Natural killer cell (primary cell): ENCODE measurements at regions not wholly inside any gene's neighbourhood (a gene's known extent, or its start where the extent isn't known, plus 50 kb on each side); places are given as distances from the start of the nearest gene placed in this dataset.

ENCODE experiments used
- ATAC-seq, 3 donors: fragments of 150-1000 bp in 2 of 3; fragments of 200-7000 bp in 1 of 3; cut with Tn5 transposase; 1 replicate in 1 of 3; 2 replicates in 2 of 3; pipeline ENCODE4 v1.10.0; 2021; ENCODE audit warnings: mild to moderate bottlenecking in 2 of 3, moderate library complexity in 2 of 3
- DNase-seq, 2 donors: peaks; one replicate each; pipeline versions ENCODE4 v3.0.0 to v3.0.0-alpha.2; 2013 to 2021; ENCODE audit warnings: mixed read lengths in 1 of 2
- H3K27ac ChIP-seq: one replicate; pipeline ENCODE4 v1.5.1; 2013; ENCODE audit warnings: mild to moderate bottlenecking, low read length
- H3K27me3 ChIP-seq: one replicate; pipeline ENCODE4 v1.6.1; 2013; ENCODE audit warnings: low read length; ENCODE audit not compliant: control insufficient read depth, insufficient read depth
- H3K36me3 ChIP-seq: one replicate; pipeline ENCODE4 v1.6.1; 2013; ENCODE audit warnings: low read length; ENCODE audit not compliant: control insufficient read depth, insufficient read depth
- H3K4me1 ChIP-seq: one replicate; pipeline ENCODE4 v1.6.1; 2013; ENCODE audit warnings: low read length; ENCODE audit not compliant: control insufficient read depth, insufficient read depth
- H3K4me3 ChIP-seq: one replicate; pipeline ENCODE4 v1.5.1; 2013; ENCODE audit warnings: low read length
- H3K9me3 ChIP-seq: one replicate; pipeline ENCODE4 v1.6.1; 2013; ENCODE audit warnings: low read length; ENCODE audit not compliant: control insufficient read depth, insufficient read depth
- H3K27ac Mint-ChIP-seq, 2 donors: one replicate each; pipeline ENCODE4 v1.8.0; 2022; ENCODE audit warnings: mild to moderate bottlenecking in 2 of 2, mixed read lengths in 2 of 2, moderate library complexity in 1 of 2
- H3K27me3 Mint-ChIP-seq, 2 donors: one replicate each; pipeline ENCODE4 v1.8.0; 2022; ENCODE audit warnings: low read depth in 2 of 2, mixed read lengths in 2 of 2
- H3K36me3 Mint-ChIP-seq: one replicate; pipeline ENCODE4 v1.8.0; 2022; ENCODE audit warnings: mixed read lengths
- H3K4me1 Mint-ChIP-seq, 2 donors: one replicate each; pipeline ENCODE4 v1.8.0; 2022; ENCODE audit warnings: mixed read lengths in 2 of 2
- H3K4me3 Mint-ChIP-seq: one replicate; pipeline ENCODE4 v1.8.0; 2022; ENCODE audit warnings: mild to moderate bottlenecking, moderate library complexity, mixed read lengths
- H3K9me3 Mint-ChIP-seq, 2 donors: one replicate each; pipeline ENCODE4 v1.8.0; 2022; ENCODE audit warnings: mixed read lengths in 2 of 2
- WGBS: methylation state at CpG from one replicate; pipeline ENCODE4 v1.1.7; 2013; ENCODE audit warnings: missing lambda C conversion rate; ENCODE audit not compliant: insufficient coverage; 5-methylcytosine and 5-hydroxymethylcytosine counted together
- intact Hi-C: fragments of 100-400 bp; cut with micrococcal nuclease; formaldehyde crosslinking; loops from one replicate; pipeline ENCODE4 v1.14.2; 2022
- TF ChIP-seq, protein P1 (sequence below): fragments of 200-600 bp; IDR thresholded peaks from one replicate; pipeline ENCODE4 v1.8.0; 2022; ENCODE audit warnings: antibody characterized with exemption

- no peak for DNase-seq
- H3K36me3 Mint-ChIP-seq = no peaks in the 10 kb centered on the region
- no peak overlapping the region for H3K27ac Mint-ChIP-seq
- H3K9me3 Mint-ChIP-seq = peaks cover 14 to 17% of the 10 kb centered on the region in 2 donors
- H3K36me3 ChIP-seq = no peaks in the 10 kb centered on the region
- TF ChIP-seq, protein P1, sequence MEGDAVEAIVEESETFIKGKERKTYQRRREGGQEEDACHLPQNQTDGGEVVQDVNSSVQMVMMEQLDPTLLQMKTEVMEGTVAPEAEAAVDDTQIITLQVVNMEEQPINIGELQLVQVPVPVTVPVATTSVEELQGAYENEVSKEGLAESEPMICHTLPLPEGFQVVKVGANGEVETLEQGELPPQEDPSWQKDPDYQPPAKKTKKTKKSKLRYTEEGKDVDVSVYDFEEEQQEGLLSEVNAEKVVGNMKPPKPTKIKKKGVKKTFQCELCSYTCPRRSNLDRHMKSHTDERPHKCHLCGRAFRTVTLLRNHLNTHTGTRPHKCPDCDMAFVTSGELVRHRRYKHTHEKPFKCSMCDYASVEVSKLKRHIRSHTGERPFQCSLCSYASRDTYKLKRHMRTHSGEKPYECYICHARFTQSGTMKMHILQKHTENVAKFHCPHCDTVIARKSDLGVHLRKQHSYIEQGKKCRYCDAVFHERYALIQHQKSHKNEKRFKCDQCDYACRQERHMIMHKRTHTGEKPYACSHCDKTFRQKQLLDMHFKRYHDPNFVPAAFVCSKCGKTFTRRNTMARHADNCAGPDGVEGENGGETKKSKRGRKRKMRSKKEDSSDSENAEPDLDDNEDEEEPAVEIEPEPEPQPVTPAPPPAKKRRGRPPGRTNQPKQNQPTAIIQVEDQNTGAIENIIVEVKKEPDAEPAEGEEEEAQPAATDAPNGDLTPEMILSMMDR = no peak
- no peaks in the 10 kb centered on the region for H3K27me3 Mint-ChIP-seq
- no peak overlapping the region for H3K27ac ChIP-seq
- intact Hi-C loops = no loop called here
- H3K4me1 Mint-ChIP-seq = no peaks in the 10 kb centered on the region
- no peak for ATAC-seq
- H3K4me3 ChIP-seq = no peak overlapping the region
- no peaks in the 10 kb centered on the region for H3K27me3 ChIP-seq
- no peaks in the 10 kb centered on the region for H3K9me3 ChIP-seq
- H3K4me3 Mint-ChIP-seq = no peak overlapping the region
- no peaks in the 10 kb centered on the region for H3K4me1 ChIP-seq
- WGBS = no CpG with 5 or more reads among the region's 6 CpGs
Measured at GRCh38 chr14:43755707-43756106, 751.4 kb downstream of the FSCB start.

- 98% methylated on average over 2 of the region's 3 CpGs for WGBS
- no peaks in the 10 kb centered on the region for H3K4me1 Mint-ChIP-seq
- no peak for ATAC-seq
- no peaks in the 10 kb centered on the region for H3K36me3 Mint-ChIP-seq
- DNase-seq = no peak
- Histone ChIP-seq H3K4me3 (no peak overlapping the region), H3K36me3 (no peaks in the 10 kb centered on the region), H3K9me3 (no peaks in the 10 kb centered on the region), H3K4me1 (no peaks in the 10 kb centered on the region), H3K27me3 (no peaks in the 10 kb centered on the region), H3K27ac (no peak overlapping the region)
- intact Hi-C loops = no loop called here
- no peaks in the 10 kb centered on the region for H3K27me3 Mint-ChIP-seq
- no peak overlapping the region for H3K27ac Mint-ChIP-seq
- TF ChIP-seq, protein P1 = no peak
- peaks cover 14 to 19% of the 10 kb centered on the region in 2 donors for H3K9me3 Mint-ChIP-seq
- no peak overlapping the region for H3K4me3 Mint-ChIP-seq
Measured at GRCh38 chr14:43754838-43755237, 752.2 kb downstream of the FSCB start.

DNA sequence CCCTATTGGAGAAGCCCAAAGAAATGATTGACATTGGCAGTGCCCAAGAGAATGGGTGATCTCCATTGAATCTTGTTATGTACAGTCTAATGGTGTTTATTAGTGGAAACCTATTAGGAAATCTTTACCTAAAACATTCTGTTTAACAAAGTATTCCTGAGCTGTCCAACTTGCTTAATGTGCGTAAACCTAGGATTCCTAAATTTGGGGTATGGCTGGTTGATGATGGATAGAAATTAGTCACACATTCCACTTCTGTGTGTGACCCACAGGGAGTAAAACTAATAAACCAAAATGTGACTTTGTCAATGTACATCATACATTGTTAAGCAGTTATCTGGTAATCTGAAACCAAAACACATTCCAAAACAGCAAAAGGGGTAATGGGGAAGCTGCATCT is 761.3 kb downstream of the FSCB start:
- H3K36me3 Mint-ChIP-seq = no peaks in the 10 kb centered on the region
- no peak overlapping the region for H3K27ac Mint-ChIP-seq
- no peaks in the 10 kb centered on the region for H3K27me3 Mint-ChIP-seq
- Histone ChIP-seq H3K9me3 (no peaks in the 10 kb centered on the region), H3K27me3 (no peaks in the 10 kb centered on the region), H3K27ac (no peak overlapping the region), H3K4me3 (no peak overlapping the region), H3K36me3 (no peaks in the 10 kb centered on the region), H3K4me1 (no peaks in the 10 kb centered on the region)
- ATAC-seq (no peak), DNase-seq (no peak)
- intact Hi-C loops = no loop called here
- no CpG with 5 or more reads among the region's 1 CpG for WGBS
- no peaks in the 10 kb centered on the region for H3K4me1 Mint-ChIP-seq
- no peak overlapping the region for H3K4me3 Mint-ChIP-seq
- peaks cover 9 to 21% of the 10 kb centered on the region in 2 donors for H3K9me3 Mint-ChIP-seq
- TF ChIP-seq, protein P1 = no peak

DNA sequence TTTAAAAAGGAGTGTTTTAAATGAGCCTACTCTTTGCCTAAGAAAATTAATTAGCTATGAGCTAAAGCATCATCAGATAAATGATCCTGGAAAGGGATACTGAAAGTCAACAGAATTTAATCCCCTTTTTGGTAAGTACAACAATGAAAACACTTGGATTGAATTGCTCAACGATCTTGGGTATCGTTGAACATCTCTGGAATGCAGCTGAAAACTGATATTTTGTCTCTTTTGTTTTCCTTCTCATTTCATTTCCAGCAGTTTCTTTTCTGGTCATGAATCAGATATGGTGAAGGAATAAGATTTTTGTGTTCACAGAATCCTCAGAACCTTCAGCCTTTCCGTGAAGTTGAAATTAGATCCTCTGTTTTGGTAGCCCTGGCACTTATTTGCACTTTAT is 771.2 kb downstream of the FSCB start:
- Histone ChIP-seq H3K4me1 (no peaks in the 10 kb centered on the region), H3K27ac (no peak overlapping the region), H3K27me3 (no peaks in the 10 kb centered on the region), H3K36me3 (no peaks in the 10 kb centered on the region), H3K4me3 (no peak overlapping the region), H3K9me3 (no peaks in the 10 kb centered on the region)
- 87% methylated on average over 3 of the region's 3 CpGs for WGBS
- intact Hi-C loops = no loop called here
- Mint-ChIP-seq H3K4me1 (no peaks in the 10 kb centered on the region), H3K4me3 (no peak overlapping the region), H3K9me3 (peaks cover 9 to 14% of the 10 kb centered on the region in 2 donors), H3K36me3 (no peaks in the 10 kb centered on the region), H3K27me3 (no peaks in the 10 kb centered on the region), H3K27ac (no peak overlapping the region)
- DNase-seq = no peak
- TF ChIP-seq, protein P1 = no peak
- no peak for ATAC-seq
